Esophagus squamous epithelium (tissue), 4 donors: ENCODE measurements at regions not wholly inside any gene's neighbourhood (a gene's known extent, or its start where the extent isn't known, plus 50 kb on each side); places are given as distances from the start of the nearest gene placed in this dataset.

Experiments
- CTCF ChIP-seq, 6 experiments: fragments of 450-650 bp in 4 of 6; fragments of 200-600 bp in 2 of 6; sonication (generic) in 2 of 6; IDR thresholded peaks; one replicate each; pipeline ENCODE4 v1.5.1; 2016 to 2019; ENCODE audit warnings: antibody characterized with exemption in 6 of 6, mild to moderate bottlenecking in 4 of 6, moderate library complexity in 4 of 6
- POLR2A ChIP-seq, 4 donors: fragments of 450-650 bp; IDR thresholded peaks; one replicate each; pipeline ENCODE4 v1.6.1; 2017; ENCODE audit warnings: antibody characterized with exemption in 4 of 4, mild to moderate bottlenecking in 4 of 4, moderate library complexity in 3 of 4

- no peak for TF ChIP-seq POLR2A (IDR thresholded peaks at IDR 0.05)
- no peak for TF ChIP-seq CTCF (IDR thresholded peaks at IDR 0.05)
Observed at GRCh38 chr20:39298571-39299506, 336.7 kb downstream of the DHX35 start.
